Suprapubic skin (tissue), 4 donors: ENCODE measurements at regions not wholly inside any gene's neighbourhood (a gene's known extent, or its start where the extent isn't known, plus 50 kb on each side); places are given as distances from the start of the nearest gene placed in this dataset.

Source experiments
- CTCF ChIP-seq, 2 donors: fragments of 200-600 bp in 1 of 2; fragments of 450-650 bp in 1 of 2; sonication (generic) in 1 of 2; IDR thresholded peaks; one replicate each; pipeline ENCODE4 v1.5.1; 2016 to 2019; ENCODE audit warnings: antibody characterized with exemption in 2 of 2, mild to moderate bottlenecking in 1 of 2, moderate library complexity in 1 of 2
- EP300 ChIP-seq: sonication (generic); formaldehyde crosslinking; IDR thresholded peaks from one replicate; pipeline ENCODE4 v1.6.1; 2017; ENCODE audit warnings: antibody characterized with exemption
- POLR2AphosphoS5 ChIP-seq, 3 donors: sonication (generic); formaldehyde crosslinking; IDR thresholded peaks; one replicate each; pipeline ENCODE4 v1.6.1; 2017; ENCODE audit warnings: antibody characterized with exemption in 3 of 3

DNA sequence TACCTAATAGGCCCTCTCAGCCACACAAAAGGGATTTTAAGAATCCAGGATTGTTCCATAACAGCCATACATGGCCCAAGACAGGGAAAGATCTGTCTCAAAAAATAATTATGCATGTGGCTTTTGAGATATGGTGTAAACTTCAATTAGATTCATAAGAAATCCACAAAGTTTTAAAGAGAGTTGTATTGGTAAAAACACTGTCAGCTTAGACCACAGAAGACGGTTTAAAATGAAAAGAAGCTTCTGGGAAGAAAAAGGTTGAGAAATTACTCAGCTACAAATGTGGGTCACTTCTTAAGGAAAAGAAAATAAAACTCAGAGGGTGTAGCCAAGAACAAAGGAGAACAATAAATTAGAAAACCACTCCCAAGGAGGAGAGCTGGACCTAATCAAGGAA lies 191.4 kb downstream of the KIF26A start:
- TF ChIP-seq CTCF (IDR thresholded peaks at IDR 0.05): no peak
- TF ChIP-seq POLR2AphosphoS5 (IDR thresholded peaks at IDR 0.05): no peak
- no peak for TF ChIP-seq EP300
